ENCODE measurements at regions not wholly inside any gene's neighbourhood (a gene's known extent, or its start where the extent isn't known, plus 50 kb on each side); places are given as distances from the start of the nearest gene placed in this dataset.

GRCh38 chr4:34466411-34466810, 1777.9 kb downstream of the ARAP2 start:
- no peak for TF ChIP-seq CTCF (IDR thresholded peaks at IDR 0.05; ENCODE audit: low read length)
- no peak for TF ChIP-seq EZH2 (IDR thresholded peaks at IDR 0.05; ENCODE audit: borderline replicate concordance, low read length)

Data from OCI-LY1 (cell line).